Uterus (tissue), 2 donors: ENCODE measurements at regions not wholly inside any gene's neighbourhood (a gene's known extent, or its start where the extent isn't known, plus 50 kb on each side); places are given as distances from the start of the nearest gene placed in this dataset.

ENCODE experiments used
- POLR2A ChIP-seq, 2 donors: fragments of 450-650 bp; IDR thresholded peaks; one replicate each; pipeline ENCODE4 v1.6.1; 2016; ENCODE audit warnings: antibody characterized with exemption in 2 of 2, mild to moderate bottlenecking in 1 of 2, moderate library complexity in 1 of 2
- TF ChIP-seq, protein P1 (sequence below), 4 experiments: fragments of 200-600 bp in 2 of 4; fragments of 450-650 bp in 2 of 4; sonication (generic) in 2 of 4; IDR thresholded peaks; one replicate each; pipeline ENCODE4 v1.5.1; 2016 to 2019; ENCODE audit warnings: antibody characterized with exemption in 4 of 4, mild to moderate bottlenecking in 2 of 4, moderate library complexity in 1 of 4

DNA sequence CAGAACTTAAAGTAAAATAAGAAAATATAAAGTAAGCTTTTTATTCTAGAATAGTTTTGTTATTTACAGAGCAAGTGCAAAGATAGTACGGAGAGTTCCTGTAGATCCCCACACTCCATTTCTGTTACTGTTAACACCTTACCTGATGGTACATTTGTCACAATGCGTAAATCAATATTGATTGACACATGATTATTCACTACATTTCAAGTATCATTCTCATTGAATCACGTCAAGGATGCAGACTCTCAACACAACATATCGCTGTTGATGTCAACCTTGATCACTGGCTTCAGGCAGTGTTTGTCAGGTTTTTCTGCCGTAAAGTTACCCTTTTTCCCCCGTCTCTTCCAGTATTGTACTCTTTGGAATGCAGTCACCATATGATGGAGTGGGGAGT is 64.2 kb upstream of the WSCD1 start:
- TF ChIP-seq, protein P1, sequence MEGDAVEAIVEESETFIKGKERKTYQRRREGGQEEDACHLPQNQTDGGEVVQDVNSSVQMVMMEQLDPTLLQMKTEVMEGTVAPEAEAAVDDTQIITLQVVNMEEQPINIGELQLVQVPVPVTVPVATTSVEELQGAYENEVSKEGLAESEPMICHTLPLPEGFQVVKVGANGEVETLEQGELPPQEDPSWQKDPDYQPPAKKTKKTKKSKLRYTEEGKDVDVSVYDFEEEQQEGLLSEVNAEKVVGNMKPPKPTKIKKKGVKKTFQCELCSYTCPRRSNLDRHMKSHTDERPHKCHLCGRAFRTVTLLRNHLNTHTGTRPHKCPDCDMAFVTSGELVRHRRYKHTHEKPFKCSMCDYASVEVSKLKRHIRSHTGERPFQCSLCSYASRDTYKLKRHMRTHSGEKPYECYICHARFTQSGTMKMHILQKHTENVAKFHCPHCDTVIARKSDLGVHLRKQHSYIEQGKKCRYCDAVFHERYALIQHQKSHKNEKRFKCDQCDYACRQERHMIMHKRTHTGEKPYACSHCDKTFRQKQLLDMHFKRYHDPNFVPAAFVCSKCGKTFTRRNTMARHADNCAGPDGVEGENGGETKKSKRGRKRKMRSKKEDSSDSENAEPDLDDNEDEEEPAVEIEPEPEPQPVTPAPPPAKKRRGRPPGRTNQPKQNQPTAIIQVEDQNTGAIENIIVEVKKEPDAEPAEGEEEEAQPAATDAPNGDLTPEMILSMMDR (IDR thresholded peaks at IDR 0.05): no peak
- no peak for TF ChIP-seq POLR2A (IDR thresholded peaks at IDR 0.05)
